ENCODE measurements at regions not wholly inside any gene's neighbourhood (a gene's known extent, or its start where the extent isn't known, plus 50 kb on each side); places are given as distances from the start of the nearest gene placed in this dataset.

GRCh38 chrX:42725196-42725595, 52.8 kb downstream of the PPP1R2C start:
- in situ Hi-C loops (cut with HindIII; ENCODE audit: low sequenced_read_pairs), result no loop called here

GRCh38 chrX:42720209-42720608, 57.8 kb downstream of the PPP1R2C start:
- in situ Hi-C loops (cut with HindIII; ENCODE audit: low sequenced_read_pairs), result no loop called here

- in situ Hi-C loops (cut with HindIII; ENCODE audit: low sequenced_read_pairs), result no loop called here
Observed at GRCh38 chrX:42715701-42716262, 62.2 kb downstream of the PPP1R2C start.

GRCh38 chrX:42714981-42715700, 62.8 kb downstream of the PPP1R2C start:
- in situ Hi-C loops (cut with HindIII; ENCODE audit: low sequenced_read_pairs), result no loop called here

- in situ Hi-C loops (cut with HindIII; ENCODE audit: low sequenced_read_pairs), result no loop called here
Observed at GRCh38 chrX:42710452-42710851, 67.5 kb downstream of the PPP1R2C start.

- in situ Hi-C loops (cut with HindIII; ENCODE audit: low sequenced_read_pairs), result no loop called here
Observed at GRCh38 chrX:42708222-42708621, 69.7 kb downstream of the PPP1R2C start.

GRCh38 chrX:42707742-42708141, 70.2 kb downstream of the PPP1R2C start:
- in situ Hi-C loops (cut with HindIII; ENCODE audit: low sequenced_read_pairs), result no loop called here

GRCh38 chrX:42704454-42704853, 73.5 kb downstream of the PPP1R2C start:
- in situ Hi-C loops (cut with HindIII; ENCODE audit: low sequenced_read_pairs), result no loop called here

- in situ Hi-C loops (cut with HindIII; ENCODE audit: low sequenced_read_pairs), result no loop called here
Observed at GRCh38 chrX:42697544-42697943, 80.4 kb downstream of the PPP1R2C start.

GRCh38 chrX:42696536-42697124, 81.3 kb downstream of the PPP1R2C start:
- in situ Hi-C loops (cut with HindIII; ENCODE audit: low sequenced_read_pairs), result no loop called here

GRCh38 chrX:42695800-42696358, 82.1 kb downstream of the PPP1R2C start:
- in situ Hi-C loops (cut with HindIII; ENCODE audit: low sequenced_read_pairs), result no loop called here

- in situ Hi-C loops (cut with HindIII; ENCODE audit: low sequenced_read_pairs), result no loop called here
Observed at GRCh38 chrX:42694260-42694815, 83.6 kb downstream of the PPP1R2C start.

GRCh38 chrX:42691196-42691595, 86.8 kb downstream of the PPP1R2C start:
- in situ Hi-C loops (cut with HindIII; ENCODE audit: low sequenced_read_pairs), result no loop called here

- in situ Hi-C loops (cut with HindIII; ENCODE audit: low sequenced_read_pairs), result no loop called here
Observed at GRCh38 chrX:42686706-42687105, 91.3 kb downstream of the PPP1R2C start.

- in situ Hi-C loops (cut with HindIII; ENCODE audit: low sequenced_read_pairs), result no loop called here
Observed at GRCh38 chrX:42686296-42686695, 91.7 kb downstream of the PPP1R2C start.

- in situ Hi-C loops (cut with HindIII; ENCODE audit: low sequenced_read_pairs), result no loop called here
Observed at GRCh38 chrX:42684065-42684464, 93.9 kb downstream of the PPP1R2C start.

- in situ Hi-C loops (cut with HindIII; ENCODE audit: low sequenced_read_pairs), result no loop called here
Observed at GRCh38 chrX:42680666-42681065, 97.3 kb downstream of the PPP1R2C start.

GRCh38 chrX:42678133-42678532, 99.8 kb downstream of the PPP1R2C start:
- in situ Hi-C loops (cut with HindIII; ENCODE audit: low sequenced_read_pairs), result loop anchor here (5.0 kb wide), 1 partner anchor 46 kb away; no protein-coding TSS in a partner anchor

GRCh38 chrX:42673301-42673810, 104.6 kb downstream of the PPP1R2C start:
- in situ Hi-C loops (cut with HindIII; ENCODE audit: low sequenced_read_pairs), result no loop called here

GRCh38 chrX:42664680-42665079, 113.3 kb downstream of the PPP1R2C start:
- in situ Hi-C loops (cut with HindIII; ENCODE audit: low sequenced_read_pairs), result no loop called here

GRCh38 chrX:42628471-42628870, 149.5 kb downstream of the PPP1R2C start:
- in situ Hi-C loops (cut with HindIII; ENCODE audit: low sequenced_read_pairs), result no loop called here
